ENCODE measurements at regions not wholly inside any gene's neighbourhood (a gene's known extent, or its start where the extent isn't known, plus 50 kb on each side); places are given as distances from the start of the nearest gene placed in this dataset.

DNA sequence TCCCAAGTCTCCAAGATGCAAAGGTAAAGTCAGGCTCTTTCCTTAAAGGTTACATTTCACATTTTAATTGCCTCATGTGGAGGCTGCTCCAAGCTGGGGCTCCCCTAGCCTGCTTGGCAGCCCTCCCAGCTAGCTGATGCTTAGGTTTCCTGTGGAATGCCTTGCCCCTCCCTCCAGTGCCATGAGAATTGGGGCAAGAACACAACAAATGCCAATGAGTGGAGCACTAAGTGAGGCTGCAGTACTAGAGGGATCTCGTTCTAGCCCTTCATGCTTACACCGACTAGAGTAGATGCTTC is 597.7 kb downstream of the MID1IP1 start:
- H3K4me3 ChIP-seq (ENCODE audit: low read depth, low read length), result no peak overlapping the region
- H3K27me3 ChIP-seq (ENCODE audit: control insufficient read depth, insufficient read depth, low read length), result no peaks in the 10 kb centered on the region
- TF ChIP-seq, protein P1, sequence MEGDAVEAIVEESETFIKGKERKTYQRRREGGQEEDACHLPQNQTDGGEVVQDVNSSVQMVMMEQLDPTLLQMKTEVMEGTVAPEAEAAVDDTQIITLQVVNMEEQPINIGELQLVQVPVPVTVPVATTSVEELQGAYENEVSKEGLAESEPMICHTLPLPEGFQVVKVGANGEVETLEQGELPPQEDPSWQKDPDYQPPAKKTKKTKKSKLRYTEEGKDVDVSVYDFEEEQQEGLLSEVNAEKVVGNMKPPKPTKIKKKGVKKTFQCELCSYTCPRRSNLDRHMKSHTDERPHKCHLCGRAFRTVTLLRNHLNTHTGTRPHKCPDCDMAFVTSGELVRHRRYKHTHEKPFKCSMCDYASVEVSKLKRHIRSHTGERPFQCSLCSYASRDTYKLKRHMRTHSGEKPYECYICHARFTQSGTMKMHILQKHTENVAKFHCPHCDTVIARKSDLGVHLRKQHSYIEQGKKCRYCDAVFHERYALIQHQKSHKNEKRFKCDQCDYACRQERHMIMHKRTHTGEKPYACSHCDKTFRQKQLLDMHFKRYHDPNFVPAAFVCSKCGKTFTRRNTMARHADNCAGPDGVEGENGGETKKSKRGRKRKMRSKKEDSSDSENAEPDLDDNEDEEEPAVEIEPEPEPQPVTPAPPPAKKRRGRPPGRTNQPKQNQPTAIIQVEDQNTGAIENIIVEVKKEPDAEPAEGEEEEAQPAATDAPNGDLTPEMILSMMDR (IDR thresholded peaks at IDR 0.05; ENCODE audit: insufficient read depth, low read length, severe bottlenecking), result no peak
- FAIRE-seq, result no peak
- no peak for DNase-seq (ENCODE audit: low read depth)
- no peaks in the 10 kb centered on the region for H3K36me3 ChIP-seq (ENCODE audit: control insufficient read depth, insufficient read depth, low read length)

DNA sequence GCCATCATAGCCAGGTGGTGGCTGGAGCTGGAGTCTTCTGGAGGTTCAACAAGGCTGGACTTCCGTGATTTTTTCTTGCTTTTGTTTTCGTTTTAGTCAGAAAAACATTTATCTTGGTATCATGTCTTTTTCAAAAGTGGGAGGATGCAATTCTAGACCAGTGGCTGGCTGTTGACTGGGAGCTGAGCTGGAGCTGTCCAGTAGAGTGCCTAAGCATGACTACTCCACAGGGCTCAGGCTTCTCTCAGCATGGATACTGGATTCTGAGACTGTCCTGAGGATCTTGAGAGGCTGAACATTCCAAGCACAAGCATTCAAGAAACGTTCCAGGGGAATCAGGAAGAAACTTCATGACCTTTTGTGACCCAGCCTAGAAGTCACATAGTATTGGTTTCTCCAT is 598.1 kb downstream of the MID1IP1 start:
- H3K27me3 ChIP-seq (ENCODE audit: control insufficient read depth, insufficient read depth, low read length), result no peaks in the 10 kb centered on the region
- no peaks in the 10 kb centered on the region for H3K36me3 ChIP-seq (ENCODE audit: control insufficient read depth, insufficient read depth, low read length)
- no peak for DNase-seq (ENCODE audit: low read depth)
- TF ChIP-seq, protein P1 (IDR thresholded peaks at IDR 0.05; ENCODE audit: insufficient read depth, low read length, severe bottlenecking), result no peak
- no peak overlapping the region for H3K4me3 ChIP-seq (ENCODE audit: low read depth, low read length)
- no peak for FAIRE-seq

DNA sequence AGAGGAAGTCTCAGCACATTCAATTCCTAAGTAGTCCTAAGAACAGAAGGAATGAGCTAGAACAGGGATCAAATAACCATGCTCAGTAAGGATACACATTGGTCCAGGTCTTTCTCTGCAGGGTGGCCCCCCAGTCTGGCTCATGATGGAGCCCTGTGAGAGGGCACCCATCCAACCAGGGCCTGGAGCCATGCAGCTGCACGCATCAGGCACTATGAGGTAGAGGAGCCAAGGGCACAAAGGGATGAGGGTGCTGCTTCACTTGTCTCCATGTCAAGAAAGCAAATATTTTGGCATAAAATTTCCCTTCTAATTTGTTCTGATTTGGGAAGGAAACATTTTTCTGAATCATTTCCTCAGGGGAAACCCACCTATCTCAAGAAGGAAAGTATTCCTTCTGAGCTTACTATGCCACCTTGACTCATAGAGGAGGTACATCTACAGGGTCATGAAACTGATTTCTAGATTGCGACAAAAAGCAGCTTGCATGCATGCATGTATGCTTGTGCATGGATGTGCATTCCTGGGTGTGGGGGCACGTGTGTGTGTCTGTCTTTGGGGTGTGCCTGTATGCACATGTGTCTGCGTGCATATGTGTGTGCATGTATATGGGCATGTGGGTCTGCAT is 600.3 kb downstream of the MID1IP1 start:
- no peak for DNase-seq (ENCODE audit: low read depth)
- TF ChIP-seq, protein P1 (IDR thresholded peaks at IDR 0.05; ENCODE audit: insufficient read depth, low read length, severe bottlenecking), result no peak
- no peak overlapping the region for H3K4me3 ChIP-seq (ENCODE audit: low read depth, low read length)
- H3K27me3 ChIP-seq (ENCODE audit: control insufficient read depth, insufficient read depth, low read length), result no peaks in the 10 kb centered on the region
- H3K36me3 ChIP-seq (ENCODE audit: control insufficient read depth, insufficient read depth, low read length), result no peaks in the 10 kb centered on the region
- FAIRE-seq, result no peak

DNA sequence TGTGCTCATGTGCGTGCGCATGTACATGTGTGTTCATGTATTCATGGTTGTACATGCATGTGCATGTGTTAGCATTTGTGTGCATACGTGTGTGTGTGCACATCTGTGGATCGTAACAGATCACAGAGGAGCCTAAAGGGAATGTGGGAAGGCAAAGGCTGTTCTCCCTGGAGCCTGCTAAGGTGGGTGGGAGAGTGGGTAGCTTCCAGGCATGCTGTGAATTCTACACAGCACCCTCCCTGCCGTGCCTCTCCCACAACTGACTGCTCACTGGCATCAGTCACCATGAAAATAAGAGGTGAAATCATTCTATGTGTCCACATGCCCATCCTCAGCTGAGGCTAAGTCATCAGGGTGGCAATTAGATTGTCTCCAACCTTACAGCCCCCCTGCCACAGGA is 600.9 kb downstream of the MID1IP1 start:
- Histone ChIP-seq H3K36me3 (ENCODE audit: control insufficient read depth, insufficient read depth, low read length) (no peaks in the 10 kb centered on the region), H3K27me3 (ENCODE audit: control insufficient read depth, insufficient read depth, low read length) (no peaks in the 10 kb centered on the region), H3K4me3 (ENCODE audit: low read depth, low read length) (no peak overlapping the region)
- FAIRE-seq (peak; percentile 73), DNase-seq (ENCODE audit: low read depth) (no peak)
- TF ChIP-seq, protein P1 (IDR thresholded peaks at IDR 0.05; ENCODE audit: insufficient read depth, low read length, severe bottlenecking), result no peak

DNA sequence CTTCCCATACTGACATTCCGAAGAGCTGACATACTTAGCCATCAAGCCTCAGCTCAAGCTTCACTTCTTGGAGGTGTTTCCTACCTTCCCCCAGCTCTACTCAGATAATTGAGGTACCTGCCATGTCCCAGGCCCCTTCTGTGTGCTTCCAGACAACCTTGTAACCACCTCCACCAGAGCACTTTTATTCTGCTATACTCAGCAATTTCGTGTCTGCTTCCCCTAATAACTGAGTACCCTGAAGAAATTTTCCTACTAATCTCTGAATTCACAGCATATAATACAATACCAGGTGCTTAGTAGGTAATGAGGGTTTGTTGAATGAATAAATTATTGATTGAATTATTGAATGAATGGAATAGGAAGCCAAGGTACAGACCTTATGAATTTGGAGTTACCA is 605.5 kb downstream of the MID1IP1 start:
- Histone ChIP-seq H3K36me3 (ENCODE audit: control insufficient read depth, insufficient read depth, low read length) (no peaks in the 10 kb centered on the region), H3K27me3 (ENCODE audit: control insufficient read depth, insufficient read depth, low read length) (no peaks in the 10 kb centered on the region), H3K4me3 (ENCODE audit: low read depth, low read length) (no peak overlapping the region)
- no peak for FAIRE-seq
- DNase-seq (ENCODE audit: low read depth), result no peak
- TF ChIP-seq, protein P1 (IDR thresholded peaks at IDR 0.05; ENCODE audit: insufficient read depth, low read length, severe bottlenecking), result no peak

DNA sequence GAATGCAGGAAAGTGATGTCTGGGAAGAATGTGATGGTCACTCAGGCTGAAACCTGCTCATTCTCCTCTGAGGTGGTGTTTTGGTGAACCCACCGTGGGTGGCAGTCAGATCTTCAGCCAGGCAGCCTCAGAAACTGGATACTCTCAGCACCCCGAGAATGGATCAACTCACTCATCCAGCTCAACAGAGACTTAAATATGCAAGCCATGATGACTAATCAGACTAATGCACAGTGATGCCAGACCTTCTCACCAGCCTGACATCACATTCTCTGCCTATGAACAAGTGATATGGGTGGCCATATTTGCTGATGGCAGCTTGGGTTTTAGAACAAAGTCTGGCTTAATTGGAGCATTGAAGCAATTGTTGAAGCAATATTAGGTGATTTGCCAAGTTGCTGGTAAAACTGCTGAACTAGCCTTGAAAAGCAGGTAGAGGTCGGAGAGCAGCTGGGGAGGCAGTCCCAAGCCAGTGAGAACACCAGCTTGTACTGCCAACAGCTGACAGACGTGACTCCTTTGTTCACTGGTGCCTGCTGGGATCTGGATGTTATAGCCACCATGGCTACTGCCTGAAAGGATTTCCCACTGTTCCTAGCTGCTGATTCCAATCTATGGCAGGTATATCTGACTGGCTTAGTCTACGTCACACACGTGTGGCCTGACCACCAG is 608.1 kb downstream of the MID1IP1 start:
- peak; percentile 82 for FAIRE-seq
- Histone ChIP-seq H3K36me3 (ENCODE audit: control insufficient read depth, insufficient read depth, low read length) (no peaks in the 10 kb centered on the region), H3K27me3 (ENCODE audit: control insufficient read depth, insufficient read depth, low read length) (no peaks in the 10 kb centered on the region), H3K4me3 (ENCODE audit: low read depth, low read length) (no peak overlapping the region)
- DNase-seq (ENCODE audit: low read depth), result peak; percentile 32
- TF ChIP-seq, protein P1 (IDR thresholded peaks at IDR 0.05; ENCODE audit: insufficient read depth, low read length, severe bottlenecking), result no peak
